ENCODE measurements at regions not wholly inside any gene's neighbourhood (a gene's known extent, or its start where the extent isn't known, plus 50 kb on each side); places are given as distances from the start of the nearest gene placed in this dataset.

DNA sequence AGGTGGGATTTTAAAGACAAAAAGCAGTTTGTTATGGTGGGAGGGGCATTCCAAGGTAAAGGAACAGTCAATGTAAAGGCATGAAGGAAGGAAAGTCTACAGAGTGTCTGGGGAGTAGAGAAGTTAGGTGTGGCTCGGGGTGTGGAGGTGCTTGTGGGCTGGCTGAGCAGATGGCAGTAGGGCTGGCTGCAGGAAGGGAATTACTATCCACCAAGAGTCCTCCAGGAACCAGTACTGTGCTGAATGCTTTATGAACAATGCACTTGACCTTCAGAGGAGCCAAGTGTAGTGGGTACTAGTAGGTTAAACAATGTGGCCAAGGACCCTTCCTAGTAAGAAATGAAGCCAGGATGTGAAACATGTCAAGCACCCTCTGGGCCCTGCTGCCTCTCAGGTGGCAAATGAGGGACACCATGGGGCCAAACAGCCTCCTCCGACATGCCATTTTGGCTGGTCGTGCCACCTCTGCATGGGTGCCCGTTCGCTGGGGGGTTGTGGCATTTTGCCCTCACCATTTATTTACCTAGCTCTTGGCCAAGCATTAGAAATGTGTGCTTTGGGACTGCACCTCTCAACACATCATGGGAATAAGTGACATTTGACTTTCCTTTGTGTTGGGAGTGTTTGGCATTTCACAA is 123.6 kb upstream of the TENM4 start:
- no peak overlapping the region for H3K27ac ChIP-seq (ENCODE audit: low read depth, low read length)
- peaks cover 0 to 4% (median 0%) of the 10 kb centered on the region in 5 donors for H3K9me3 ChIP-seq (ENCODE audit: control insufficient read depth in 5 of 5, low read length in 5 of 5)
- H3K36me3 ChIP-seq (ENCODE audit: control insufficient read depth in 5 of 5, insufficient read depth in 5 of 5, low read length in 5 of 5): no peaks in the 10 kb centered on the region
- no peaks in the 10 kb centered on the region for H3K27me3 ChIP-seq (ENCODE audit: control insufficient read depth in 5 of 5, insufficient read depth in 4 of 5, low read length in 5 of 5)
- peaks cover 0 to 5% (median 0%) of the 10 kb centered on the region in 5 donors for H3K4me1 ChIP-seq (ENCODE audit: control insufficient read depth in 5 of 5, insufficient read depth in 5 of 5, low read length in 5 of 5)
- H3K9ac ChIP-seq (ENCODE audit: low read length in 5 of 5): no peak overlapping the region
- no peak overlapping the region for H3K4me3 ChIP-seq (ENCODE audit: low read depth in 1 of 5, low read length in 5 of 5)

DNA sequence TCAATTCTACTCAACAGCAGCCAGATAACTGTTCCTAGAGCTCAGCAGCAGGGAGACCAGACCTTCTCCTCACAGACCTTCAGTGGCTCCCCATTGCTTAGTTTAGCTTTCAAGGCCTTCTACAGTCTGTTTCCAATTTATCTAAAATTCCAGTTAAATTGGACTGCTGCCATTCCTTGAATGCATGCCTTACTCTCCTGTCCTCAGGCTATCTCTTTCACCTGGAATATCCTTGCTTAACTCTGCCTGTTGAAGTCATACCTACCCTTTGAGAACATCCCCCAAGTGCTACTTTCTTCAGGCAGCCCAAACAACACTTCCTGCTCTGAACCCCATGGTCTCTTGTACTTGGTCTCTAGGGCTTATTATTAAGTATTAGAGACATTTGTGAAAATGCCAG is 120.7 kb upstream of the TENM4 start:
- no peaks in the 10 kb centered on the region for H3K9me3 ChIP-seq (ENCODE audit: control insufficient read depth in 5 of 5, low read length in 5 of 5)
- no peaks in the 10 kb centered on the region for H3K27me3 ChIP-seq (ENCODE audit: control insufficient read depth in 5 of 5, insufficient read depth in 4 of 5, low read length in 5 of 5)
- H3K4me3 ChIP-seq (ENCODE audit: low read depth in 1 of 5, low read length in 5 of 5): no peak overlapping the region

DNA sequence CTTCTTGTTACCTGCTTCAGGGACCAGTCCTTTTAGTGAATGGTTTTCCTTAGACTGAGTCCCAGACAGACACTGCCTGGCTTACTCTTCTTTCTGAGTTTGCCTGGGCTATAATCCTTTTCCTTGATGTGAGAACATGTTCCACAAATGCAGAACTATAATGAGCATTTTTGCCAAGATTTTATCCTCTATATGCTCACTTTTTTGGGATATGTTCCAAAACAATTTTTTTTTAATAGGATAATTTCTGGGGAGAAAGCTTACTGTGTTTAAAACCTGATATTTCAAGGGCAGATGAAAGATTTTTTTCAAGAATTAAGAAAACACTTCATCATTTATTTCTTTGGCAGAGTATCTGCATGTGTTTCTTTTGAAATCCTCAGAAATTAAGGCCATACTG is 110.0 kb upstream of the TENM4 start:
- Histone ChIP-seq H3K9me3 (ENCODE audit: control insufficient read depth in 5 of 5, low read length in 5 of 5) (no peaks in the 10 kb centered on the region), H3K27ac (ENCODE audit: low read depth, low read length) (no peak overlapping the region), H3K36me3 (ENCODE audit: control insufficient read depth in 5 of 5, insufficient read depth in 5 of 5, low read length in 5 of 5) (no peaks in the 10 kb centered on the region), H3K27me3 (ENCODE audit: control insufficient read depth in 5 of 5, insufficient read depth in 4 of 5, low read length in 5 of 5) (no peaks in the 10 kb centered on the region), H3K4me3 (ENCODE audit: low read depth in 1 of 5, low read length in 5 of 5) (no peak overlapping the region), H3K9ac (ENCODE audit: low read length in 5 of 5) (no peak overlapping the region), H3K4me1 (ENCODE audit: control insufficient read depth in 5 of 5, insufficient read depth in 5 of 5, low read length in 5 of 5) (no peaks in the 10 kb centered on the region)

More for the DNA sequence above, 120.7 kb upstream of the TENM4 start:
- H3K36me3 ChIP-seq (ENCODE audit: control insufficient read depth in 5 of 5, insufficient read depth in 5 of 5, low read length in 5 of 5): no peaks in the 10 kb centered on the region
- no peak overlapping the region for H3K9ac ChIP-seq (ENCODE audit: low read length in 5 of 5)
- H3K4me1 ChIP-seq (ENCODE audit: control insufficient read depth in 5 of 5, insufficient read depth in 5 of 5, low read length in 5 of 5): peaks cover 0 to 5% (median 0%) of the 10 kb centered on the region in 5 donors
- no peak overlapping the region for H3K27ac ChIP-seq (ENCODE audit: low read depth, low read length)

DNA sequence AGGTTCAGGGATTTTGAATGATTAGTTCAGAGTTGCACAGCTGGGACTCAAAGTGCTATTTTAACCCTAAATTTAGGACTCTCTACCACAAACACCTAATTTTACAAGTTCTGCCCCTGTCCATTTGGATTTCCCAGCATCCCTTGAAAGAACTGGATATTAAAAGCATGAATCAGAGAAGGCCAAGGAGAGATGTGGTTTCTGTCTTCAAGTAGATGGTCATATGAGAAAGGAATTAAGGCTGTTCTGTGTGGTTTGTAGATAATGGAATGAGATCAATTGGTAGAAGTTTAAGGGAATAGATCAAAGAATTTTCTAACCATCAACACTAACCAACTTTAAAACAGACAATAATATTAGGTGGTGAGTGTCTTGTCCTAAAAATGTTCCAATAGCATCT is 106.4 kb upstream of the TENM4 start:
- H3K9ac ChIP-seq (ENCODE audit: low read length in 5 of 5): no peak overlapping the region
- H3K4me3 ChIP-seq (ENCODE audit: low read depth in 1 of 5, low read length in 5 of 5): no peak overlapping the region
- no peaks in the 10 kb centered on the region for H3K9me3 ChIP-seq (ENCODE audit: control insufficient read depth in 5 of 5, low read length in 5 of 5)
- no peaks in the 10 kb centered on the region for H3K27me3 ChIP-seq (ENCODE audit: control insufficient read depth in 5 of 5, insufficient read depth in 4 of 5, low read length in 5 of 5)
- no peak overlapping the region for H3K27ac ChIP-seq (ENCODE audit: low read depth, low read length)
- H3K4me1 ChIP-seq (ENCODE audit: control insufficient read depth in 5 of 5, insufficient read depth in 5 of 5, low read length in 5 of 5): peaks cover 0 to 5% (median 0%) of the 10 kb centered on the region in 5 donors
- H3K36me3 ChIP-seq (ENCODE audit: control insufficient read depth in 5 of 5, insufficient read depth in 5 of 5, low read length in 5 of 5): no peaks in the 10 kb centered on the region

DNA sequence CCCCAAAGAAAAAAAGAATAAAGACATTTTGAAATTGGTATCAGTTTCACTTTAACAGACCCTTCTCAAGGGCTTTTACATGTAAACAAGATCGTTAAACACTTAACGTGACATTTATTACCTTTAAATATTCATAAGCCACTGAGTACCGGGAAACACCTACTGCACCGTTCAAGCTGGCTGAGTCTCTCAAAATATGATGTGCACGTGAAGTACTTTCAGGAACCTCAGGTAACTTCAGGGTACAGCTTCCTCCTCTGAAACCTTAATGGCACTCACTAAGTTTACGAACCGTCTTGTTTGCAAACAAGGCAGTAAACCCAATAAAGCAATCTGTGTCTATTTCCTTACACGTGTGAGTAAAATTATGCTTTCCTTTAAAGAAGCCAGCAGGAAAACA is 105.5 kb upstream of the TENM4 start:
- H3K36me3 ChIP-seq (ENCODE audit: control insufficient read depth in 5 of 5, insufficient read depth in 5 of 5, low read length in 5 of 5): no peaks in the 10 kb centered on the region
- H3K9me3 ChIP-seq (ENCODE audit: control insufficient read depth in 5 of 5, low read length in 5 of 5): no peaks in the 10 kb centered on the region
- H3K4me3 ChIP-seq (ENCODE audit: low read depth in 1 of 5, low read length in 5 of 5): no peak overlapping the region
- no peak overlapping the region for H3K9ac ChIP-seq (ENCODE audit: low read length in 5 of 5)
- H3K27me3 ChIP-seq (ENCODE audit: control insufficient read depth in 5 of 5, insufficient read depth in 4 of 5, low read length in 5 of 5): no peaks in the 10 kb centered on the region
- H3K4me1 ChIP-seq (ENCODE audit: control insufficient read depth in 5 of 5, insufficient read depth in 5 of 5, low read length in 5 of 5): peaks cover 0 to 5% (median 0%) of the 10 kb centered on the region in 5 donors
- H3K27ac ChIP-seq (ENCODE audit: low read depth, low read length): no peak overlapping the region

DNA sequence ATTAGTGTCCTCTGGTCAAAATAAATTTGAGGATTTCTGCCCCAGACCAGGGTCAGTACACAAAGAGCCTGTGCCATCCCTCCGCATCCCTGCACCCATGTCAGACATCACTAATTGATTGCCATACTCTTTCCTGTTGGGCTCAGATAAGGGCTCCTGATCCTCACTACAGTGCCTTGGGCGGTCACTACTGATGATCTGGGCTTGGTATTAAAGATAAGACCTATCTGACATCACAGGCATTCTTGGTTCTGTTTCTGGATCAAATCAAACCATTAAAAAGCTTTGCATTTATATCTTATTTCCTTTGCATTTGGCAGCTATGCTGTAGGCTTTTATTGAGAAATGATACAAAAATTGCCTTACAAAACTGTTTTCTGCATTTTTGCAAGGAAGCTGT is 103.5 kb upstream of the TENM4 start:
- H3K4me1 ChIP-seq (ENCODE audit: control insufficient read depth in 5 of 5, insufficient read depth in 5 of 5, low read length in 5 of 5): peaks cover 0 to 5% (median 0%) of the 10 kb centered on the region in 5 donors
- H3K4me3 ChIP-seq (ENCODE audit: low read depth in 1 of 5, low read length in 5 of 5): no peak overlapping the region
- H3K27ac ChIP-seq (ENCODE audit: low read depth, low read length): no peak overlapping the region
- no peaks in the 10 kb centered on the region for H3K36me3 ChIP-seq (ENCODE audit: control insufficient read depth in 5 of 5, insufficient read depth in 5 of 5, low read length in 5 of 5)
- no peak overlapping the region for H3K9ac ChIP-seq (ENCODE audit: low read length in 5 of 5)
- H3K9me3 ChIP-seq (ENCODE audit: control insufficient read depth in 5 of 5, low read length in 5 of 5): no peaks in the 10 kb centered on the region
- no peaks in the 10 kb centered on the region for H3K27me3 ChIP-seq (ENCODE audit: control insufficient read depth in 5 of 5, insufficient read depth in 4 of 5, low read length in 5 of 5)

DNA sequence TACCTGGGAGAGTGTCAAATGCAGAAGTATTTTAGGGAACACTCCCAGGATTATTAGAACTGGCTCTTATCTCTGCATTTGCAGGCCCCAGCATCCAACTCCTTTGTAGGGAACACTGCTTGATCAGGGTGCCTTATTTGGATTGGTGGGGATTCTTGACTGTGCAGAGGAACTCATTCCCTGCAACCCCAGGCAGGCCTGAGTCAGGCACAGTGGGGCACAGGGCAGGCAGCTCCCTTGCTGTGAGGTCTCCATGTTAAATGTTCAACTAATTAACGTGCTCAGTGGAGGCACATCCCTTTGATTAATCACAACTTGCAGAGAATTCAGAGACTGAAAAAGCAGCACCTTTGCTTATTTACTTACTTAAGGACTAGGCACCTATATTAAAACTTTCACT is 102.3 kb upstream of the TENM4 start:
- H3K4me3 ChIP-seq (ENCODE audit: low read depth in 1 of 5, low read length in 5 of 5): no peak overlapping the region
- H3K27me3 ChIP-seq (ENCODE audit: control insufficient read depth in 5 of 5, insufficient read depth in 4 of 5, low read length in 5 of 5): no peaks in the 10 kb centered on the region
- H3K36me3 ChIP-seq (ENCODE audit: control insufficient read depth in 5 of 5, insufficient read depth in 5 of 5, low read length in 5 of 5): no peaks in the 10 kb centered on the region
- H3K4me1 ChIP-seq (ENCODE audit: control insufficient read depth in 5 of 5, insufficient read depth in 5 of 5, low read length in 5 of 5): peaks cover 0 to 5% (median 0%) of the 10 kb centered on the region in 5 donors
- no peak overlapping the region for H3K27ac ChIP-seq (ENCODE audit: low read depth, low read length)
- H3K9ac ChIP-seq (ENCODE audit: low read length in 5 of 5): no peak overlapping the region
- no peaks in the 10 kb centered on the region for H3K9me3 ChIP-seq (ENCODE audit: control insufficient read depth in 5 of 5, low read length in 5 of 5)

DNA sequence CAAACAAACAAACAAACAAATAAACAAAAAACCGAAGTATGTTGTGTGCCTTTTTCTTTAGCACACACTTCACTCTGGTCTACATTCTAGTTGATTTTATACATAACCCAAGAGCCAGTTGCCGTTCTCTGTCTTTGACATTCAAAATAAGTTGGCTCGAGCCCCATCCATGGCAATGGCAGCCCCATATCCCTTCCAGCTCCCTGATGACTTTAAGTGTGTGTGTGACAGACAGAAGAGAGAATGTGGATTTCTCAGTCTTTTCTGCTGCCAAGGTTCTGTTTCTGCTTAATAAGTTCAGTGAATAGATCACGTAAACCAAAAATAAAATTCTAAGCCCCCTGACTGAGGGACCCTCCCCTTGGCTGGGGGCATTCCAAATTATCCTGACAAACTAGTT is 100.6 kb upstream of the TENM4 start:
- Histone ChIP-seq H3K9me3 (ENCODE audit: control insufficient read depth in 5 of 5, low read length in 5 of 5) (no peaks in the 10 kb centered on the region), H3K9ac (ENCODE audit: low read length in 5 of 5) (no peak overlapping the region), H3K36me3 (ENCODE audit: control insufficient read depth in 5 of 5, insufficient read depth in 5 of 5, low read length in 5 of 5) (no peaks in the 10 kb centered on the region), H3K4me1 (ENCODE audit: control insufficient read depth in 5 of 5, insufficient read depth in 5 of 5, low read length in 5 of 5) (peaks cover 0 to 5% (median 0%) of the 10 kb centered on the region in 5 donors), H3K4me3 (ENCODE audit: low read depth in 1 of 5, low read length in 5 of 5) (no peak overlapping the region), H3K27me3 (ENCODE audit: control insufficient read depth in 5 of 5, insufficient read depth in 4 of 5, low read length in 5 of 5) (no peaks in the 10 kb centered on the region), H3K27ac (ENCODE audit: low read depth, low read length) (no peak overlapping the region)

DNA sequence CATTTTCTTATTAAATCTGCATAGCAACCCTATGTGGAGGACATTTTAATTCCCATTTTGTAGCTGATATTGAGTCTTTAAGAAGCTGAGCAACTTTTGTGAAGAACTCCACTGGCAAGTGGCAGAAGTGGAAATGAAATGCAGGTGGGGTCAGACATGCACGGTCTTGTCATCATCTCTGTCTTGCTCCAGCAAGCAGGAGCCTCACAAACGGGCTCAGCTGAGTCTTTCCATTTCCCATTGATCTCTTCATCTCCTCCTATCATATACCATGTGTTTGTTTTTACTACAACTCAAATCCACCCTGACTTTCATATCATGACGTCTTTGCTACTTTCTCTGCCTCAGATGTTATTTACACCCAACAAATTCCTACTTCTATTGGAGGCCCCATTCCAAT is 97.9 kb upstream of the TENM4 start:
- peaks cover 0 to 5% (median 0%) of the 10 kb centered on the region in 5 donors for H3K4me1 ChIP-seq (ENCODE audit: control insufficient read depth in 5 of 5, insufficient read depth in 5 of 5, low read length in 5 of 5)
- H3K27ac ChIP-seq (ENCODE audit: low read depth, low read length): no peak overlapping the region
- H3K9ac ChIP-seq (ENCODE audit: low read length in 5 of 5): no peak overlapping the region
- H3K36me3 ChIP-seq (ENCODE audit: control insufficient read depth in 5 of 5, insufficient read depth in 5 of 5, low read length in 5 of 5): no peaks in the 10 kb centered on the region
- no peak overlapping the region for H3K4me3 ChIP-seq (ENCODE audit: low read depth in 1 of 5, low read length in 5 of 5)
- no peaks in the 10 kb centered on the region for H3K9me3 ChIP-seq (ENCODE audit: control insufficient read depth in 5 of 5, low read length in 5 of 5)
- no peaks in the 10 kb centered on the region for H3K27me3 ChIP-seq (ENCODE audit: control insufficient read depth in 5 of 5, insufficient read depth in 4 of 5, low read length in 5 of 5)

DNA sequence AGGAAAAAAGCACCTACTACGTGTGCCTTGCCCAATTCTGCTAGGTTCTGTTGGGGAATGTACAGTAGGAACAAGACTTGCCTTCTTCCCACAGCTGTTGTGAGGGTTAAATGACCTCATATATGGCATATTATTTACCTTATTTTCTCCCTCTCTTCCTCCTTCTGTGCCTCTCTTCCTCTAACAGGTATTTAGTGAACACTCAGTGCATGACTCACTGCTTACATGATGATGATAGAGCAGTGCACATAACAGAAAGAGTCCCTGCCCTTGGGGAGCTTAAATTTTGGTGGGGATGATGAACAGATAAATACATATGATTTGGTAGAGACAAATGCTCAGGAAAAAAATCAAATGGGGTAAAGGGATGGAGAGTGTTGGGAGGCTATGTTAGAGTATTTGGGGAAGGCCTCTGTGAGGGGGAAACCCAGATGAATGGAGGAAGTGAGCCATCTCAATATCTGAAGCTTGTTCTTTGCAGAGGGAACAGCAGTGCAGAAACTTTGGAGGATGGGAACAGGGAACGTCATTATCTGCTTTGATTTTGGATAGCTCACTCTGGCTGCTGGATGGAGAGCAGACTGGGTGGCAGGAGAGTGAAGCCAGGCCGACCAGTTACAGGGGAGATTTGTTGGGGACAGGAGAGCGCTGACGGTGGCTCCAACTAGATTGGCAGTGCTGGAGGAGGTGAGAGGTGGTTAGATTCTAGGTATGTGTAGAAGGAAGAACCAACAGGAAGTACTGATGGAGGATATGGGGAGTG is 95.5 kb upstream of the TENM4 start:
- Histone ChIP-seq H3K4me1 (ENCODE audit: control insufficient read depth in 5 of 5, insufficient read depth in 5 of 5, low read length in 5 of 5) (peaks cover 0 to 16% (median 9%) of the 10 kb centered on the region in 5 donors), H3K9me3 (ENCODE audit: control insufficient read depth in 5 of 5, low read length in 5 of 5) (no peaks in the 10 kb centered on the region), H3K36me3 (ENCODE audit: control insufficient read depth in 5 of 5, insufficient read depth in 5 of 5, low read length in 5 of 5) (no peaks in the 10 kb centered on the region), H3K4me3 (ENCODE audit: low read depth in 1 of 5, low read length in 5 of 5) (no peak overlapping the region), H3K27ac (ENCODE audit: low read depth, low read length) (no peak overlapping the region), H3K9ac (ENCODE audit: low read length in 5 of 5) (no peak overlapping the region), H3K27me3 (ENCODE audit: control insufficient read depth in 5 of 5, insufficient read depth in 4 of 5, low read length in 5 of 5) (no peaks in the 10 kb centered on the region)

Measured in subcutaneous abdominal adipose tissue (tissue), 5 donors.